ENCODE measurements at regions not wholly inside any gene's neighbourhood (a gene's known extent, or its start where the extent isn't known, plus 50 kb on each side); places are given as distances from the start of the nearest gene placed in this dataset.

DNA sequence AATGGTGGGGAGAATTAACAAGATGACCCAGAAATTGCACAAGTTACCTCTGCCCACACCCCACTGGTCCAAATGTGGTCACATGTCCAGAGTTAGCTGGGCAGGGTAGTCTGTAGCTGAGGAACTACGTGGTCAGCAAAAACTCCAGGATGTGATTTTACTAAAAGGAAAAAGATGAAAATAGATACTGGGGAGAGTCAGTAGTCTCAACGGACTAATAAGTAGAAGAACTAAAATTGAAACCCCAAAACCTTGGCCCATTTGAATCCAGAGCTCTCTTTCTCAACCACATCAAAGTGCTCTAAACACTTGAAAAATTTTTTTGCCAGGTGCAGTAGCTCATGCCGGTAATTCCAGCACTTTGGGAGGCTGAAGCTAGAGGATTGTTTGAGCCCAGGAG is 146.3 kb downstream of the SKIDA1 start:
- no peaks in the 10 kb centered on the region for H3K79me2 ChIP-seq (ENCODE audit: control insufficient read depth in 1 of 2, insufficient read depth in 2 of 2, low read length in 2 of 2)
- H4K5ac ChIP-seq (ENCODE audit: insufficient read length, low read depth, low read length), result no peak overlapping the region
- FAIRE-seq, result no peak
- H3K56ac ChIP-seq (replicated peaks; ENCODE audit: insufficient read length, low read depth, low read length), result no peak overlapping the region
- H3K27ac ChIP-seq (ENCODE audit: low read depth, low read length), result no peak overlapping the region
- WGBS, 2 experiments (ENCODE audit: extremely low coverage in 1 of 2, insufficient coverage in 1 of 2, insufficient read length in 1 of 2, insufficient replicate concordance in 2 of 2, low coverage in 1 of 2, low lambda C conversion rate in 2 of 2, missing lambda C conversion rate in 1 of 2), result 80% methylated on average over 3 of the region's 3 CpGs; no CpG with 5 or more reads in 1 of the 2 experiments
- no peaks in the 10 kb centered on the region for H3K36me3 ChIP-seq (ENCODE audit: control insufficient read depth in 2 of 4, insufficient read depth in 4 of 4, low read length in 3 of 4)
- no peak overlapping the region for H4K91ac ChIP-seq (replicated peaks; ENCODE audit: insufficient read length, low read length)
- no peaks in the 10 kb centered on the region for H3K27me3 ChIP-seq (replicated peaks in 1 of 4; ENCODE audit: control insufficient read depth in 3 of 4, extremely low read depth in 1 of 4, insufficient read depth in 3 of 4, low read length in 3 of 4)
- no peak overlapping the region for H2BK20ac ChIP-seq (ENCODE audit: low read length)
- H2BK12ac ChIP-seq (ENCODE audit: low read depth, low read length), result no peak overlapping the region
- H2BK15ac ChIP-seq (ENCODE audit: low read length), result no peak overlapping the region
- H3K14ac ChIP-seq (ENCODE audit: insufficient read length), result no peak overlapping the region
- no peaks in the 10 kb centered on the region for H4K20me1 ChIP-seq (replicated peaks in 1 of 2; ENCODE audit: control insufficient read depth in 1 of 2, insufficient read depth in 2 of 2, low read length in 2 of 2)
- no peaks in the 10 kb centered on the region for H3K79me1 ChIP-seq (ENCODE audit: low read depth, low read length)
- H3K9me3 ChIP-seq (ENCODE audit: insufficient read depth in 2 of 2, low read depth in 1 of 2, low read length in 1 of 2), result no peaks in the 10 kb centered on the region
- H3K23me2 ChIP-seq (ENCODE audit: low read depth, low read length), result no peaks in the 10 kb centered on the region
- H3K23ac ChIP-seq (ENCODE audit: insufficient read length), result no peak overlapping the region
- ChIA-PET CTCF (ENCODE audit: partially characterized antibody) (interaction anchor here (0.5 to 1.8 kb wide), 3 partner anchors 23 to 1618 kb away, joined by 3 to 5 read pairs (median 3); no protein-coding TSS in a partner anchor), POLR2A (ENCODE audit: partially characterized antibody) (interaction anchor here (0.8 to 1.0 kb wide), 2 partner anchors 33 to 148 kb away, joined by 3 read pairs; no protein-coding TSS in a partner anchor)
- no peak overlapping the region for H3K4me3 ChIP-seq (ENCODE audit: extremely low read depth in 1 of 4, insufficient read depth in 2 of 4, low read depth in 3 of 4, low read length in 4 of 4)
- H4K8ac ChIP-seq (ENCODE audit: extremely low read depth, insufficient read depth, low read length), result no peak overlapping the region
- no peak for DNase-seq (ENCODE audit: low read depth in 1 of 2, low spot score in 2 of 2)
- no peak overlapping the region for H2BK5ac ChIP-seq (ENCODE audit: low read depth, low read length)
- H3K4me1 ChIP-seq (replicated peaks in 1 of 4; ENCODE audit: control insufficient read depth in 3 of 4, insufficient read depth in 4 of 4, low read length in 3 of 4), result no peaks in the 10 kb centered on the region
- H2AK5ac ChIP-seq (ENCODE audit: low read depth, low read length), result no peak overlapping the region
- no peak overlapping the region for H2BK120ac ChIP-seq (replicated peaks; ENCODE audit: low read depth, low read length)
- H2AFZ ChIP-seq (ENCODE audit: low read length), result no peak overlapping the region
- H3K18ac ChIP-seq (ENCODE audit: extremely low read depth, low read length), result no peak overlapping the region; the same call in 1 of the 2 replicates
- no peak overlapping the region for H3K4ac ChIP-seq (replicated peaks; ENCODE audit: insufficient read length, low read depth, low read length)
- no peak overlapping the region for H3K9ac ChIP-seq (replicated peaks in 1 of 4; ENCODE audit: extremely low read depth in 1 of 4, low read depth in 3 of 4, low read length in 3 of 4)
- H3K4me2 ChIP-seq (ENCODE audit: insufficient read depth in 1 of 2, low read depth in 2 of 2, low read length in 2 of 2), result no peak overlapping the region
- TF ChIP-seq RXRA (IDR thresholded peaks at IDR 0.05; ENCODE audit: insufficient read depth, low read depth, low read length) (no peak), TAF1 (IDR thresholded peaks at IDR 0.05; ENCODE audit: low read depth, low read length) (no peak), RBBP5 (IDR thresholded peaks at IDR 0.05; ENCODE audit: borderline replicate concordance, low read depth, low read length) (no peak), MAFK (IDR thresholded peaks at IDR 0.05; ENCODE audit: low read depth, low read length) (no peak), KDM4A (IDR thresholded peaks at IDR 0.05; ENCODE audit: low read depth, low read length, severe bottlenecking) (no peak), BACH1 (IDR thresholded peaks at IDR 0.05; ENCODE audit: low read length) (no peak), RAD21 (IDR thresholded peaks at IDR 0.05 in 1 of 2, conservative IDR thresholded peaks at IDR 0.05 in 1 of 2; ENCODE audit: low read depth in 2 of 2, low read length in 2 of 2) (no peak), PHF8 (conservative IDR thresholded peaks at IDR 0.05; ENCODE audit: low read depth, low read length) (no peak), EZH2 (IDR thresholded peaks at IDR 0.05; ENCODE audit: low read depth, low read length, severe bottlenecking) (no peak), ASH2L (IDR thresholded peaks at IDR 0.05; ENCODE audit: low read length) (no peak)
- TF ChIP-seq, protein P1, sequence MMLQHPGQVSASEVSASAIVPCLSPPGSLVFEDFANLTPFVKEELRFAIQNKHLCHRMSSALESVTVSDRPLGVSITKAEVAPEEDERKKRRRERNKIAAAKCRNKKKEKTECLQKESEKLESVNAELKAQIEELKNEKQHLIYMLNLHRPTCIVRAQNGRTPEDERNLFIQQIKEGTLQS (IDR thresholded peaks at IDR 0.05; ENCODE audit: insufficient read depth, low read depth, low read length), result no peak
